Mucosa of rectum (tissue), 2 donors: ENCODE measurements at regions not wholly inside any gene's neighbourhood (a gene's known extent, or its start where the extent isn't known, plus 50 kb on each side); places are given as distances from the start of the nearest gene placed in this dataset.

Source experiments
- H3K27ac ChIP-seq, 2 donors: one replicate each; pipeline ENCODE4 v1.7.0; 2013; ENCODE audit warnings: inconsistent platforms in 2 of 2, low read depth in 2 of 2, low read length in 2 of 2
- H3K27me3 ChIP-seq, 2 donors: one replicate each; pipeline ENCODE4 v1.7.0; 2013; ENCODE audit warnings: low read length in 2 of 2; ENCODE audit not compliant: control insufficient read depth in 2 of 2, insufficient read depth in 2 of 2
- H3K36me3 ChIP-seq, 2 donors: one replicate each; pipeline ENCODE4 v1.7.0; 2013; ENCODE audit warnings: low read length in 2 of 2; ENCODE audit not compliant: control insufficient read depth in 2 of 2, insufficient read depth in 2 of 2
- H3K4me1 ChIP-seq, 2 donors: one replicate each; pipeline ENCODE4 v1.7.0; 2013; ENCODE audit warnings: low read length in 2 of 2, mild to moderate bottlenecking in 1 of 2; ENCODE audit not compliant: control insufficient read depth in 2 of 2, insufficient read depth in 2 of 2
- H3K4me3 ChIP-seq, 2 donors: one replicate each; pipeline ENCODE4 v1.7.0; 2013; ENCODE audit warnings: low read length in 2 of 2
- H3K9ac ChIP-seq, 2 donors: one replicate each; pipeline ENCODE4 v1.7.0; 2013; ENCODE audit warnings: low read length in 2 of 2, low read depth in 1 of 2, mild to moderate bottlenecking in 1 of 2
- H3K9me3 ChIP-seq, 2 donors: one replicate each; pipeline ENCODE4 v1.7.0; 2013; ENCODE audit warnings: low read length in 2 of 2; ENCODE audit not compliant: control insufficient read depth in 2 of 2
- donor health status: healthy.
- donor health status: Normal muscosa, but diverticular disease.

- Histone ChIP-seq H3K36me3 (no peaks in the 10 kb centered on the region), H3K4me1 (no peaks in the 10 kb centered on the region), H3K27me3 (no peaks in the 10 kb centered on the region), H3K27ac (no peak overlapping the region), H3K4me3 (no peak overlapping the region), H3K9ac (no peak overlapping the region), H3K9me3 (no peaks in the 10 kb centered on the region)
These were observed 643.5 kb upstream of the POT1 start for GRCh38 chr7:125573126-125573525.

- Histone ChIP-seq H3K27me3 (no peaks in the 10 kb centered on the region), H3K9me3 (no peaks in the 10 kb centered on the region), H3K4me1 (no peaks in the 10 kb centered on the region), H3K27ac (no peak overlapping the region), H3K36me3 (no peaks in the 10 kb centered on the region), H3K9ac (no peak overlapping the region), H3K4me3 (no peak overlapping the region)
These were observed 642.8 kb upstream of the POT1 start for GRCh38 chr7:125572414-125572813.

- Histone ChIP-seq H3K9ac (no peak overlapping the region), H3K27ac (no peak overlapping the region), H3K4me1 (no peaks in the 10 kb centered on the region), H3K4me3 (no peak overlapping the region), H3K9me3 (no peaks in the 10 kb centered on the region), H3K27me3 (no peaks in the 10 kb centered on the region), H3K36me3 (no peaks in the 10 kb centered on the region)
These were observed 639.2 kb upstream of the POT1 start for GRCh38 chr7:125568799-125569198.

- Histone ChIP-seq H3K4me3 (no peak overlapping the region), H3K4me1 (no peaks in the 10 kb centered on the region), H3K36me3 (no peaks in the 10 kb centered on the region), H3K27me3 (no peaks in the 10 kb centered on the region), H3K9ac (no peak overlapping the region), H3K27ac (no peak overlapping the region), H3K9me3 (no peaks in the 10 kb centered on the region)
These were observed 638.1 kb upstream of the POT1 start for GRCh38 chr7:125567686-125568085.

GRCh38 chr7:125563964-125564529 lies 634.4 kb upstream of the POT1 start:
- Histone ChIP-seq H3K4me3 (no peak overlapping the region), H3K27me3 (no peaks in the 10 kb centered on the region), H3K9ac (no peak overlapping the region), H3K4me1 (no peaks in the 10 kb centered on the region), H3K27ac (no peak overlapping the region), H3K9me3 (no peaks in the 10 kb centered on the region), H3K36me3 (no peaks in the 10 kb centered on the region)

- Histone ChIP-seq H3K9ac (no peak overlapping the region), H3K4me1 (no peaks in the 10 kb centered on the region), H3K27ac (no peak overlapping the region), H3K9me3 (no peaks in the 10 kb centered on the region), H3K4me3 (no peak overlapping the region), H3K27me3 (no peaks in the 10 kb centered on the region), H3K36me3 (no peaks in the 10 kb centered on the region)
These were observed 633.9 kb upstream of the POT1 start for GRCh38 chr7:125563557-125563956.

- H3K36me3 ChIP-seq: no peaks in the 10 kb centered on the region
- peak overlapping the region in 1 of 2 donors; percentile 0 for H3K4me3 ChIP-seq
These were observed 631.4 kb upstream of the POT1 start for GRCh38 chr7:125561006-125561405.

GRCh38 chr7:125559921-125560320 lies 630.3 kb upstream of the POT1 start:
- no peaks in the 10 kb centered on the region for H3K4me1 ChIP-seq
- peaks cover 0 to 2% of the 10 kb centered on the region in 2 donors for H3K9me3 ChIP-seq
- H3K4me3 ChIP-seq: no peak overlapping the region
- no peaks in the 10 kb centered on the region for H3K27me3 ChIP-seq
- H3K36me3 ChIP-seq: no peaks in the 10 kb centered on the region
- no peak overlapping the region for H3K27ac ChIP-seq
- no peak overlapping the region for H3K9ac ChIP-seq

More at GRCh38 chr7:125561006-125561405, 631.4 kb upstream of the POT1 start:
- Histone ChIP-seq H3K9ac (no peak overlapping the region), H3K27ac (no peak overlapping the region), H3K9me3 (peaks cover 0 to 2% of the 10 kb centered on the region in 2 donors), H3K27me3 (no peaks in the 10 kb centered on the region), H3K4me1 (no peaks in the 10 kb centered on the region)

- H3K27ac ChIP-seq: no peak overlapping the region
- H3K9me3 ChIP-seq: peaks cover 0 to 2% of the 10 kb centered on the region in 2 donors
- no peak overlapping the region for H3K4me3 ChIP-seq
- H3K4me1 ChIP-seq: no peaks in the 10 kb centered on the region
- H3K36me3 ChIP-seq: no peaks in the 10 kb centered on the region
- H3K9ac ChIP-seq: no peak overlapping the region
- H3K27me3 ChIP-seq: no peaks in the 10 kb centered on the region
These were observed 626.3 kb upstream of the POT1 start for GRCh38 chr7:125555916-125556315.

- no peaks in the 10 kb centered on the region for H3K27me3 ChIP-seq
- H3K27ac ChIP-seq: no peak overlapping the region
- H3K9me3 ChIP-seq: peaks cover 0 to 2% of the 10 kb centered on the region in 2 donors
- H3K9ac ChIP-seq: no peak overlapping the region
- no peaks in the 10 kb centered on the region for H3K4me1 ChIP-seq
- no peaks in the 10 kb centered on the region for H3K36me3 ChIP-seq
- no peak overlapping the region for H3K4me3 ChIP-seq
These were observed 621.4 kb upstream of the POT1 start for GRCh38 chr7:125551008-125551407.

GRCh38 chr7:125547505-125547904 lies 617.9 kb upstream of the POT1 start:
- H3K27me3 ChIP-seq: no peaks in the 10 kb centered on the region
- peaks cover 0 to 2% of the 10 kb centered on the region in 2 donors for H3K9me3 ChIP-seq
- H3K4me3 ChIP-seq: no peak overlapping the region
- no peak overlapping the region for H3K27ac ChIP-seq
- H3K4me1 ChIP-seq: no peaks in the 10 kb centered on the region
- no peaks in the 10 kb centered on the region for H3K36me3 ChIP-seq
- no peak overlapping the region for H3K9ac ChIP-seq
